GM21447 (cell line): ENCODE measurements at regions not wholly inside any gene's neighbourhood (a gene's known extent, or its start where the extent isn't known, plus 50 kb on each side); places are given as distances from the start of the nearest gene placed in this dataset.
"Not testable (repeated sequence)": the region's sequence is repeated elsewhere in the genome, so short reads cannot be mapped to it uniquely, and the experiment has no call there.

Experiments used
- ATAC-seq: cut with Tn5 transposase; IDR thresholded peaks from one replicate; pipeline ENCODE4 v1.9.1; 2021; ENCODE audit not compliant: unreplicated experiment

GRCh38 chr14:81584495-81584894, 50.8 kb upstream of the SEL1L start:
- no peak for ATAC-seq

GRCh38 chr14:81589381-81590065, 55.9 kb upstream of the SEL1L start:
- ATAC-seq: no peak

GRCh38 chr14:81591266-81591665, 57.6 kb upstream of the SEL1L start:
- no peak for ATAC-seq

- ATAC-seq: no peak
Observed at GRCh38 chr14:81594012-81594411, 60.4 kb upstream of the SEL1L start.

- no peak for ATAC-seq
Observed at GRCh38 chr14:81605660-81606059, 72.0 kb upstream of the SEL1L start.

- no peak for ATAC-seq
Observed at GRCh38 chr14:81613341-81614045, 79.8 kb upstream of the SEL1L start.

- not testable (repeated sequence) for ATAC-seq
Observed at GRCh38 chr14:81614302-81614701, 80.6 kb upstream of the SEL1L start.

GRCh38 chr14:81618695-81619094, 85.0 kb upstream of the SEL1L start:
- no peak for ATAC-seq

GRCh38 chr14:81619816-81620215, 86.2 kb upstream of the SEL1L start:
- ATAC-seq: no peak

GRCh38 chr14:81623771-81624396, 90.2 kb upstream of the SEL1L start:
- not testable (repeated sequence) for ATAC-seq

GRCh38 chr14:81625343-81625742, 91.7 kb upstream of the SEL1L start:
- ATAC-seq: no peak

GRCh38 chr14:81632157-81632556, 98.5 kb upstream of the SEL1L start:
- ATAC-seq: no peak

GRCh38 chr14:81633496-81633895, 99.8 kb upstream of the SEL1L start:
- ATAC-seq: no peak

GRCh38 chr14:81637639-81638038, 104.0 kb upstream of the SEL1L start:
- ATAC-seq: no peak

- no peak for ATAC-seq
Observed at GRCh38 chr14:81638656-81639280, 105.1 kb upstream of the SEL1L start.

GRCh38 chr14:81653626-81654025, 120.0 kb upstream of the SEL1L start:
- no peak for ATAC-seq

- no peak for ATAC-seq
Observed at GRCh38 chr14:81655423-81656314, 122.0 kb upstream of the SEL1L start.

- no peak for ATAC-seq
Observed at GRCh38 chr14:81656811-81657210, 123.2 kb upstream of the SEL1L start.

GRCh38 chr14:81662066-81662465, 128.4 kb upstream of the SEL1L start:
- ATAC-seq: no peak

- no peak for ATAC-seq
Observed at GRCh38 chr14:81662570-81663197, 129.0 kb upstream of the SEL1L start.
